OCI-LY7 (cell line): ENCODE measurements at regions not wholly inside any gene's neighbourhood (a gene's known extent, or its start where the extent isn't known, plus 50 kb on each side); places are given as distances from the start of the nearest gene placed in this dataset.

Experiments used
- EZH2phosphoT487 ChIP-seq: fragments of 200-600 bp; sonication (generic); IDR thresholded peaks from 2 replicates; pipeline ENCODE4 v1.6.1; 2018; ENCODE audit warnings: low read depth, borderline replicate concordance, mild to moderate bottlenecking, mixed run types, antibody characterized with exemption, low read length, moderate library complexity, mixed read lengths
- TF ChIP-seq, protein P1 (sequence below): fragments of 200-600 bp; sonication (generic); conservative IDR thresholded peaks from 2 replicates; pipeline ENCODE4 v1.5.1; 2014; ENCODE audit warnings: mild to moderate bottlenecking, antibody characterized with exemption, low read length, moderate library complexity, mixed read lengths

DNA sequence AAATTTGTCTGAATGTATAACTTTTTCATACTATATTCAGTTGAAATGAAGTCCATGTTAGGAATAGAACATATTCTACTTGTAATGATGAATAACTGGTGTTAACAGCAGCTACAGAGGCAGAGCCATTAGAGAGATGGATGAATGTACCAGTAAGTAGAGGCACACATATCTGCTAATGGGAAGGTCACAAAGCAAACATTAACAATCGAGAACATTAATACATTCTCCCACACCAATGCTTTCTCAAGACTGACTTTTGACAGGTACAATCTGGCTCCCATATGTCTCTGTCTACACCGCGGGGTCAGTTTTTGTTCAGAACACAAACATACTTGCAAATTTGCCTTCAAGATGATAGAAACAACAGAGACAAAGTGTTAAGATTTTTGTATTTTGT is 776.0 kb upstream of the MANEA start:
- TF ChIP-seq, protein P1, sequence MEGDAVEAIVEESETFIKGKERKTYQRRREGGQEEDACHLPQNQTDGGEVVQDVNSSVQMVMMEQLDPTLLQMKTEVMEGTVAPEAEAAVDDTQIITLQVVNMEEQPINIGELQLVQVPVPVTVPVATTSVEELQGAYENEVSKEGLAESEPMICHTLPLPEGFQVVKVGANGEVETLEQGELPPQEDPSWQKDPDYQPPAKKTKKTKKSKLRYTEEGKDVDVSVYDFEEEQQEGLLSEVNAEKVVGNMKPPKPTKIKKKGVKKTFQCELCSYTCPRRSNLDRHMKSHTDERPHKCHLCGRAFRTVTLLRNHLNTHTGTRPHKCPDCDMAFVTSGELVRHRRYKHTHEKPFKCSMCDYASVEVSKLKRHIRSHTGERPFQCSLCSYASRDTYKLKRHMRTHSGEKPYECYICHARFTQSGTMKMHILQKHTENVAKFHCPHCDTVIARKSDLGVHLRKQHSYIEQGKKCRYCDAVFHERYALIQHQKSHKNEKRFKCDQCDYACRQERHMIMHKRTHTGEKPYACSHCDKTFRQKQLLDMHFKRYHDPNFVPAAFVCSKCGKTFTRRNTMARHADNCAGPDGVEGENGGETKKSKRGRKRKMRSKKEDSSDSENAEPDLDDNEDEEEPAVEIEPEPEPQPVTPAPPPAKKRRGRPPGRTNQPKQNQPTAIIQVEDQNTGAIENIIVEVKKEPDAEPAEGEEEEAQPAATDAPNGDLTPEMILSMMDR: no peak
- TF ChIP-seq EZH2phosphoT487: no peak
